Mucosa of gallbladder (tissue), 1 donor: ENCODE measurements at regions not wholly inside any gene's neighbourhood (a gene's known extent, or its start where the extent isn't known, plus 50 kb on each side); places are given as distances from the start of the nearest gene placed in this dataset.
A peak's percentile ranks its signal among the peaks of the same experiment; 100 is the strongest.
"Not testable (repeated sequence)": the region's sequence is repeated elsewhere in the genome, so short reads cannot be mapped to it uniquely, and the experiment has no call there.

Source experiments
- DNase-seq: peaks from one replicate; pipeline ENCODE4 v3.0.0-alpha.2; 2020; ENCODE audit warnings: low spot score
- donor health status: DM: no; HTN: no; CAD: no.

GRCh38 chr4:130067419-130067818, 971.5 kb downstream of the C4orf33 start:
- DNase-seq, result no peak

GRCh38 chr4:130068072-130068471, 972.1 kb downstream of the C4orf33 start:
- DNase-seq, result no peak

- DNase-seq, result no peak
Measured at GRCh38 chr4:130071746-130072145, 975.8 kb downstream of the C4orf33 start.

- no peak for DNase-seq
Measured at GRCh38 chr4:130073145-130073790, 977.3 kb downstream of the C4orf33 start.

- peak; percentile 56 for DNase-seq
Measured at GRCh38 chr4:130074096-130074495, 978.1 kb downstream of the C4orf33 start.

- no peak for DNase-seq
Measured at GRCh38 chr4:130077275-130077674, 981.3 kb downstream of the C4orf33 start.

- DNase-seq, result not testable (repeated sequence)
Measured at GRCh38 chr4:130079027-130079426, 983.1 kb downstream of the C4orf33 start.

- DNase-seq, result no peak
Measured at GRCh38 chr4:130080872-130081451, 985.0 kb downstream of the C4orf33 start.

- DNase-seq, result no peak
Measured at GRCh38 chr4:130090427-130090826, 994.5 kb downstream of the C4orf33 start.

GRCh38 chr4:130092187-130093015, 996.4 kb downstream of the C4orf33 start:
- no peak for DNase-seq

GRCh38 chr4:130099105-130099504, 1003.2 kb downstream of the C4orf33 start:
- DNase-seq, result no peak

GRCh38 chr4:130110189-130110588, 1014.2 kb downstream of the C4orf33 start:
- no peak for DNase-seq

GRCh38 chr4:130110770-130111169, 1014.8 kb downstream of the C4orf33 start:
- DNase-seq, result no peak

- no peak for DNase-seq
Measured at GRCh38 chr4:130124066-130124465, 1028.1 kb downstream of the C4orf33 start.

- DNase-seq, result no peak
Measured at GRCh38 chr4:130125467-130125866, 1029.5 kb downstream of the C4orf33 start.

GRCh38 chr4:130127297-130127696, 1031.3 kb downstream of the C4orf33 start:
- DNase-seq, result no peak

- no peak for DNase-seq
Measured at GRCh38 chr4:130131536-130131935, 1035.6 kb downstream of the C4orf33 start.

- DNase-seq, result no peak
Measured at GRCh38 chr4:130141651-130142050, 1045.7 kb downstream of the C4orf33 start.

- no peak for DNase-seq
Measured at GRCh38 chr4:130143656-130144055, 1047.7 kb downstream of the C4orf33 start.

GRCh38 chr4:130146773-130147172, 1050.8 kb downstream of the C4orf33 start:
- DNase-seq, result no peak

- DNase-seq, result no peak
Measured at GRCh38 chr4:130147641-130148040, 1051.7 kb downstream of the C4orf33 start.

- no peak for DNase-seq
Measured at GRCh38 chr4:130154901-130155300, 1058.9 kb downstream of the C4orf33 start.

GRCh38 chr4:130163701-130164100, 1067.7 kb downstream of the C4orf33 start:
- DNase-seq, result no peak
